DND-41 (cell line): ENCODE measurements at regions not wholly inside any gene's neighbourhood (a gene's known extent, or its start where the extent isn't known, plus 50 kb on each side); places are given as distances from the start of the nearest gene placed in this dataset.
"Not testable (repeated sequence)": the region's sequence is repeated elsewhere in the genome, so short reads cannot be mapped to it uniquely, and the experiment has no call there.

Experiments
- ATAC-seq: fragments of 200-7000 bp; cut with Tn5 transposase; 3 replicates; pipeline ENCODE4 v1.9.1; 2021; ENCODE audit warnings: low read depth; ENCODE audit not compliant: insufficient read depth
- DNase-seq: peaks from one replicate; pipeline ENCODE4 v3.0.0-alpha.2; 2020
- H2AFZ ChIP-seq: 2 replicates; pipeline ENCODE4 v1.6.0; 2012; ENCODE audit warnings: low read depth, low read length
- H3K27ac ChIP-seq: 2 replicates; pipeline ENCODE4 v1.5.1; 2012; ENCODE audit warnings: low read length, inconsistent platforms
- H3K27me3 ChIP-seq: fragments of 200-600 bp; sonication (generic); 2 replicates; pipeline ENCODE4 v1.6.0; 2012; ENCODE audit warnings: low read length, mild to moderate bottlenecking, inconsistent platforms; ENCODE audit not compliant: insufficient read depth, poor library complexity
- H3K36me3 ChIP-seq: 2 replicates; pipeline ENCODE4 v1.5.1; 2012; ENCODE audit warnings: low read length, inconsistent platforms; ENCODE audit not compliant: insufficient read depth
- H3K4me1 ChIP-seq: 2 replicates; pipeline ENCODE4 v1.5.1; 2012; ENCODE audit warnings: mild to moderate bottlenecking, low read length; ENCODE audit not compliant: insufficient read depth
- H3K4me2 ChIP-seq: 2 replicates; pipeline ENCODE4 v1.6.0; 2012; ENCODE audit warnings: mild to moderate bottlenecking, moderate library complexity, low read length, inconsistent platforms; ENCODE audit not compliant: insufficient read depth
- H3K4me3 ChIP-seq, 2 experiments: fragments of 200-600 bp in 1 of 2; shearing (Covaris generic) in 1 of 2; 2 replicates each; pipeline ENCODE4 v1.5.1; 2012 to 2016; ENCODE audit warnings: inconsistent platforms in 2 of 2, low read length in 2 of 2, mild to moderate bottlenecking in 2 of 2, low read depth in 1 of 2, moderate library complexity in 1 of 2
- H3K79me2 ChIP-seq: 2 replicates; pipeline ENCODE4 v1.6.0; 2012; ENCODE audit warnings: low read length, inconsistent platforms; ENCODE audit not compliant: insufficient read depth
- H3K9ac ChIP-seq: 2 replicates; pipeline ENCODE4 v1.6.0; 2012; ENCODE audit warnings: low read depth, mild to moderate bottlenecking, inconsistent platforms, low read length, moderate library complexity
- H3K9me3 ChIP-seq: 2 replicates; pipeline ENCODE4 v1.5.1; 2012; ENCODE audit warnings: low read length, moderate library complexity, mild to moderate bottlenecking, inconsistent platforms; ENCODE audit not compliant: insufficient read depth, severe bottlenecking
- H4K20me1 ChIP-seq: 2 replicates; pipeline ENCODE4 v1.6.0; 2012; ENCODE audit warnings: low read length; ENCODE audit not compliant: insufficient read depth
- CTCF ChIP-seq: IDR thresholded peaks from 2 replicates; pipeline ENCODE4 v1.5.1; 2012; ENCODE audit warnings: borderline replicate concordance, low read length, moderate library complexity, mild to moderate bottlenecking; ENCODE audit not compliant: poor library complexity, severe bottlenecking; ENCODE audit errors: extremely low read depth
- EZH2 ChIP-seq: IDR thresholded peaks from 3 replicates; pipeline ENCODE4 v1.6.1; 2012; ENCODE audit warnings: borderline replicate concordance, low read depth, mild to moderate bottlenecking, moderate library complexity, low read length, inconsistent platforms; ENCODE audit not compliant: severe bottlenecking

- H3K27me3 ChIP-seq = no peaks in the 10 kb centered on the region
- H4K20me1 ChIP-seq = no peaks in the 10 kb centered on the region
- H3K4me2 ChIP-seq = no peak overlapping the region
- ATAC-seq = no peak
- no peak overlapping the region for H3K27ac ChIP-seq
- H2AFZ ChIP-seq = no peak overlapping the region
- no peak overlapping the region for H3K9ac ChIP-seq
- H3K79me2 ChIP-seq = no peaks in the 10 kb centered on the region
- H3K4me1 ChIP-seq = no peaks in the 10 kb centered on the region
- H3K9me3 ChIP-seq = no peaks in the 10 kb centered on the region
- no peaks in the 10 kb centered on the region for H3K36me3 ChIP-seq
- DNase-seq = no peak
- H3K4me3 ChIP-seq = no peak overlapping the region
- no peak for TF ChIP-seq CTCF
Measured at GRCh38 chr16:35605921-35606320, 2146.5 kb downstream of the TP53TG3F start.

GRCh38 chr16:35614883-35615282 is 2155.5 kb downstream of the TP53TG3F start:
- not testable (repeated sequence) for H2AFZ ChIP-seq, H3K4me1 ChIP-seq, DNase-seq, H3K79me2 ChIP-seq, H3K4me3 ChIP-seq, H3K27ac ChIP-seq, H3K9ac ChIP-seq, H4K20me1 ChIP-seq, ATAC-seq, H3K27me3 ChIP-seq, H3K36me3 ChIP-seq, H3K4me2 ChIP-seq
- H3K9me3 ChIP-seq = peaks cover 26% of the 10 kb centered on the region

- H3K27me3 ChIP-seq, H3K4me1 ChIP-seq, H3K4me3 ChIP-seq, H3K27ac ChIP-seq, H2AFZ ChIP-seq, H3K9ac ChIP-seq, H4K20me1 ChIP-seq, H3K4me2 ChIP-seq, H3K36me3 ChIP-seq, H3K79me2 ChIP-seq, DNase-seq, ATAC-seq: not testable (repeated sequence)
- H3K9me3 ChIP-seq = peaks cover 32% of the 10 kb centered on the region
Measured at GRCh38 chr16:35619176-35619575, 2159.8 kb downstream of the TP53TG3F start.

GRCh38 chr16:35626041-35626440 is 2166.6 kb downstream of the TP53TG3F start:
- ATAC-seq (no peak), DNase-seq (no peak)
- peaks cover 29% of the 10 kb centered on the region for H3K4me1 ChIP-seq
- H3K4me3 ChIP-seq = no peak overlapping the region
- H3K79me2 ChIP-seq = no peaks in the 10 kb centered on the region
- H3K9me3 ChIP-seq = no peaks in the 10 kb centered on the region
- H3K27me3 ChIP-seq = no peaks in the 10 kb centered on the region
- no peak overlapping the region for H3K27ac ChIP-seq
- no peak overlapping the region for H3K9ac ChIP-seq
- H4K20me1 ChIP-seq = no peaks in the 10 kb centered on the region
- H2AFZ ChIP-seq = no peak overlapping the region
- H3K36me3 ChIP-seq = no peaks in the 10 kb centered on the region
- H3K4me2 ChIP-seq = no peak overlapping the region
- TF ChIP-seq CTCF = no peak
- no peak for TF ChIP-seq EZH2
